ENCODE measurements at regions not wholly inside any gene's neighbourhood (a gene's known extent, or its start where the extent isn't known, plus 50 kb on each side); places are given as distances from the start of the nearest gene placed in this dataset.

DNA sequence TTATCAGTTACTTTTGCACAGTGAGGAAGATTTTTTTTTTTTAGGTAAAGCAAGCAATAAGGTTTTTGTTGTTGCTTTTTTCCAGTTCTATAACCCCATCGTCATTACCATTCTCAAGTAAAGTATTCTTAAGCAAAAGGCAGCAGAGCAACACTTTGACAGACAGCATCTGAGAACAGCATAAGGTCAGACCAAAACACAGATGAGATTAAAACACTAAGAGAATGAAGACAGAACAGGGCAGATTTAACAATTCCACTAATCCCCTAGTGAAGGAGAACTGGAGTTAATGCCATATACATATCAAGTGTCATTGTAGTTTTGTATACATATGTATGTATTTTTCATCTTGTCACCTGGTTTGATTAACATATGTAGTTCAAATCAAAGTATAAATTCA lies 290.2 kb downstream of the METTL4 start:
- no peaks in the 10 kb centered on the region for H3K36me3 ChIP-seq (ENCODE audit: low read depth)
- ATAC-seq (ENCODE audit: low read depth) (no peak), DNase-seq (ENCODE audit: low spot score) (no peak)
- no peak overlapping the region for H3K27ac ChIP-seq (ENCODE audit: poor library complexity, severe bottlenecking)
- TF ChIP-seq, protein P1, sequence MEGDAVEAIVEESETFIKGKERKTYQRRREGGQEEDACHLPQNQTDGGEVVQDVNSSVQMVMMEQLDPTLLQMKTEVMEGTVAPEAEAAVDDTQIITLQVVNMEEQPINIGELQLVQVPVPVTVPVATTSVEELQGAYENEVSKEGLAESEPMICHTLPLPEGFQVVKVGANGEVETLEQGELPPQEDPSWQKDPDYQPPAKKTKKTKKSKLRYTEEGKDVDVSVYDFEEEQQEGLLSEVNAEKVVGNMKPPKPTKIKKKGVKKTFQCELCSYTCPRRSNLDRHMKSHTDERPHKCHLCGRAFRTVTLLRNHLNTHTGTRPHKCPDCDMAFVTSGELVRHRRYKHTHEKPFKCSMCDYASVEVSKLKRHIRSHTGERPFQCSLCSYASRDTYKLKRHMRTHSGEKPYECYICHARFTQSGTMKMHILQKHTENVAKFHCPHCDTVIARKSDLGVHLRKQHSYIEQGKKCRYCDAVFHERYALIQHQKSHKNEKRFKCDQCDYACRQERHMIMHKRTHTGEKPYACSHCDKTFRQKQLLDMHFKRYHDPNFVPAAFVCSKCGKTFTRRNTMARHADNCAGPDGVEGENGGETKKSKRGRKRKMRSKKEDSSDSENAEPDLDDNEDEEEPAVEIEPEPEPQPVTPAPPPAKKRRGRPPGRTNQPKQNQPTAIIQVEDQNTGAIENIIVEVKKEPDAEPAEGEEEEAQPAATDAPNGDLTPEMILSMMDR (IDR thresholded peaks at IDR 0.05; ENCODE audit: poor library complexity, severe bottlenecking): no peak
- peaks cover 2% of the 10 kb centered on the region for H3K9me3 ChIP-seq (ENCODE audit: severe bottlenecking)
- no peaks in the 10 kb centered on the region for H3K27me3 ChIP-seq (ENCODE audit: insufficient read depth, poor library complexity, severe bottlenecking)
- no peak overlapping the region for H3K4me3 ChIP-seq (ENCODE audit: severe bottlenecking)
- no peaks in the 10 kb centered on the region for H3K4me1 ChIP-seq (ENCODE audit: insufficient read depth, poor library complexity, severe bottlenecking)

DNA sequence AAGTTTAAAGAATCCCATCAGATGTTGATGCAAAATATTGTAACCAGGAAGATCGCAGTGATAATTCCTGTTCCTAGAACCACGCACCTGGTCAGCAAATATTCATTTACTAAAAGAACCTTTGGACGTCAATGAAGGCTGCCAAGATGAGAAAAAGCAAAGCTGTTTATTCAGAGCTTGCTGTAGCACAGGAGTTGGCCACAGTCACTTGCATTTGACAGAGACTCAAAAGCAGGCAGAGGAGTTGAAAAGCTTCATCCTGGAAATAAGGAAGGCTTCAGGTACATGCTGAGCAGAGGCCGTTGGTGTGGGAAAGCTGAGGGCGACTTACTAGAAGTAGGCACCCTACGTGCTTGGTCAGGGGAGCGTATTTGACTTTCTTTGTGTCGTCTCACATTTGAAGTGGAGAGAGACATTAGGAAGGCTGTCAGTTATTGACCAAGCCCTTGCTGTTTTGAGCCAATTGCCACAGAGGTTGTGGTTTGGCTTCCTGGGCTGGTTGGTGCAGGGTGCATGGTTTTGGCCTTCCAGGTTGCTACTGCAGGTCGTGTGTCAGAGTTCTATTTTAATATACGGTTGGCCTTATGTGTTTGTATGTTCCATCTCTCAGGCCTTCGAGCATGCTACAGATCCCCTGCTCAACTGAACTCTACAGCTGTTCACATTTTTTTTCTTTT lies 289.6 kb downstream of the METTL4 start:
- Histone ChIP-seq H3K4me3 (ENCODE audit: severe bottlenecking) (no peak overlapping the region), H3K36me3 (ENCODE audit: low read depth) (no peaks in the 10 kb centered on the region), H3K9me3 (ENCODE audit: severe bottlenecking) (peaks cover 2% of the 10 kb centered on the region), H3K27me3 (ENCODE audit: insufficient read depth, poor library complexity, severe bottlenecking) (no peaks in the 10 kb centered on the region), H3K27ac (ENCODE audit: poor library complexity, severe bottlenecking) (no peak overlapping the region), H3K4me1 (ENCODE audit: insufficient read depth, poor library complexity, severe bottlenecking) (no peaks in the 10 kb centered on the region)
- TF ChIP-seq, protein P1 (IDR thresholded peaks at IDR 0.05; ENCODE audit: poor library complexity, severe bottlenecking): no peak
- ATAC-seq (ENCODE audit: low read depth): no peak
- no peak for DNase-seq (ENCODE audit: low spot score)

DNA sequence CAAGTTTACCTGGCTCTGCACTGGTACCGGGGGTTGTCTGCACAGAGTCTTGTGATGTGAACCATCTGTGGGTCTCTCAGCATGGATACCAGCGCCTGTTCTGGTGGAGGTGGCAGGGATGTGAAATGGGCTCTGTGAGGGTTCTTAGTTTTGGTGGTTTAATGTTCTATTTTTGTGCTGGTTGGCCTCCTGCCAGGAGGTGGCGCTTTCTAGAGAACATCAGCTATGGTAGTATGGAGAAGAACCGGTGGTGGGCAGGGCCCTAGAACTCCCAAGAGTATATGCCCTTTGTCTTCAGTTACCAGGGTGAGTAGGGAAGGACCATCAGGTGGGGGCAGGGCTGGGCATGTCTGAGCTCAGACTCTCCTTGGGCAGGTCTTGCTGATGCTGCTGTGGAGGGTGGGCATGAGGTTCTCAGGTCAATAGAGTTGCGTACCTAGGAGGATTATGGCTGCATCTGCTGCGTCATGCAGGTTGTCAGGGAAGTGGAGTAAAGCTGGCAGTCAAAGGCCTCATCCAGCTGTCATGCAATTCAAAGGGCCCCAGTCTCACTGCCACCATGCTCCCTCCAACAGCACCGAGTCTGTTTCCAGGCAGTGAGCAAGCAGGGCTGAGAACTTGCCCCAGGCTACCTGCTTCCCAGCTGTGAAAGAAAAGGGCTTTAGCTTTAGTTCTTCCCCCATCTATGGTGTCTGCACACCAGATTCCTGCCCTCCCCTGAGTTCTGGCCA lies 278.0 kb downstream of the METTL4 start:
- no peak for ATAC-seq (ENCODE audit: low read depth)
- Histone ChIP-seq H3K36me3 (ENCODE audit: low read depth) (no peaks in the 10 kb centered on the region), H3K27ac (ENCODE audit: poor library complexity, severe bottlenecking) (no peak overlapping the region), H3K4me1 (ENCODE audit: insufficient read depth, poor library complexity, severe bottlenecking) (no peaks in the 10 kb centered on the region), H3K4me3 (ENCODE audit: severe bottlenecking) (no peak overlapping the region), H3K27me3 (ENCODE audit: insufficient read depth, poor library complexity, severe bottlenecking) (no peaks in the 10 kb centered on the region), H3K9me3 (ENCODE audit: severe bottlenecking) (no peaks in the 10 kb centered on the region)
- TF ChIP-seq, protein P1 (IDR thresholded peaks at IDR 0.05; ENCODE audit: poor library complexity, severe bottlenecking): no peak
- no peak for DNase-seq (ENCODE audit: low spot score)

DNA sequence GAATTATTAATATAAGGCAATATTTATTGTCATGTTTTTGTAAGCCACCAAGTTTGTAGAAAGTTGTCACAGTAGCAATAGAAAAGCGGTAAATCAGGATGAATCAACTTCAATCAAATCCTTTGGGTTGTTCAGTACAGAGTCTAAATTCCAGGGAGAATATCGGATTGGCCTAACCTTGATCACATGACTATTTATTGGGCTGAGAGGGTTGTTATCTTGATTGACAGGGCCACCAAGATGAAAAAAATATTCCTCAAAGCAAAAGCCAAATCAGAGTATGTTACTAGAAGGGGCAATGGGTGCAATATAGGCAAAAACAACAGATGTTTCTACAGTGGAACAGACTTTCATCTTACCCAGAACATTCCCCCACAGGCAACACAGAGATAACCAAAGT lies 270.0 kb downstream of the METTL4 start:
- Histone ChIP-seq H3K36me3 (ENCODE audit: low read depth) (no peaks in the 10 kb centered on the region), H3K9me3 (ENCODE audit: severe bottlenecking) (no peaks in the 10 kb centered on the region), H3K27me3 (ENCODE audit: insufficient read depth, poor library complexity, severe bottlenecking) (no peaks in the 10 kb centered on the region), H3K4me3 (ENCODE audit: severe bottlenecking) (no peak overlapping the region), H3K27ac (ENCODE audit: poor library complexity, severe bottlenecking) (peak overlapping the region; percentile 88), H3K4me1 (ENCODE audit: insufficient read depth, poor library complexity, severe bottlenecking) (peaks cover 39% of the 10 kb centered on the region)
- DNase-seq (ENCODE audit: low spot score) (no peak), ATAC-seq (ENCODE audit: low read depth) (no peak)
- TF ChIP-seq, protein P1 (IDR thresholded peaks at IDR 0.05; ENCODE audit: poor library complexity, severe bottlenecking): no peak

DNA sequence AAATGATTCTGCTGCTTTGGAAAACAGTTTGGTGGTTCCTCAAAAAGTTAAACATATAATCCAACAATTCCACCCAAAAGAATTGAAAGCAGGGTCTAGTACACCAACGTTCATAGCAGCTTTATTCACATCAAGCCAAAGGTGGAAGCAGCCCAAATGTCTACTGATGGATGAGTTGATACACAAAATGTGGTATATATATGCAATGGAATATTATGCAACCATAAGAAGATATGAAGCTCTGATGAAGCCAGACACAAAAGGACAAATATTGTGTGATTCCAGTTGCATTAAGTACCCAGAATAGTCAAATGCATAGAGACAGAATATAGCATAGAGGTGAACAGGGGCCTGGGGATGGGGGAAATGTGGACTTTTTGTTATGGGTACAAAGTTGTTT lies 269.3 kb downstream of the METTL4 start:
- TF ChIP-seq, protein P1 (IDR thresholded peaks at IDR 0.05; ENCODE audit: poor library complexity, severe bottlenecking): no peak
- Histone ChIP-seq H3K27me3 (ENCODE audit: insufficient read depth, poor library complexity, severe bottlenecking) (no peaks in the 10 kb centered on the region), H3K9me3 (ENCODE audit: severe bottlenecking) (no peaks in the 10 kb centered on the region), H3K36me3 (ENCODE audit: low read depth) (no peaks in the 10 kb centered on the region), H3K4me3 (ENCODE audit: severe bottlenecking) (no peak overlapping the region), H3K27ac (ENCODE audit: poor library complexity, severe bottlenecking) (peak overlapping the region; percentile 88), H3K4me1 (ENCODE audit: insufficient read depth, poor library complexity, severe bottlenecking) (peaks cover 39% of the 10 kb centered on the region)
- no peak for ATAC-seq (ENCODE audit: low read depth)
- DNase-seq (ENCODE audit: low spot score): no peak
